ENCODE measurements at regions not wholly inside any gene's neighbourhood (a gene's known extent, or its start where the extent isn't known, plus 50 kb on each side); places are given as distances from the start of the nearest gene placed in this dataset.
A peak's percentile ranks its signal among the peaks of the same experiment; 100 is the strongest.
"Not testable (repeated sequence)": the region's sequence is repeated elsewhere in the genome, so short reads cannot be mapped to it uniquely, and the experiment has no call there.

DNA sequence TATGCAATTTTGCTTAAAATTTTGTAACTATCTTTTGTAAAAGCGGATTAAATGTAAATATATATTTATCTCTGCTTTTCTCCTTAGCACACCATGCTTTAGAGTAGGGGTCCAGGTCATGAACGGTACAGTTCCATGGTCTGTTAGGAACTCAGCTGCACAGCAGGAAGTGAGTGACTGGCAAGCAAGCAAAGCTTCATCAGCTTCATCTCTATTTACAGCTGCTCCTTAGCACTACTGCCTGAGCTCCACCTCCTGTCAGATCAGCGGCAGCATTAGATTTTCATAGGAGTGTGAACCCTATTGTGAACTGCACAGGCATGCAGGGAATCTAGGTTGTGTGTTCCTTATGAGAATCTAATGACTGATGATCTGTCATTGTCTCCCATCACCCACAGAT lies 959.0 kb upstream of the SLC39A10 start:
- no peak for DNase-seq (ENCODE audit: low read depth, low spot score)

DNA sequence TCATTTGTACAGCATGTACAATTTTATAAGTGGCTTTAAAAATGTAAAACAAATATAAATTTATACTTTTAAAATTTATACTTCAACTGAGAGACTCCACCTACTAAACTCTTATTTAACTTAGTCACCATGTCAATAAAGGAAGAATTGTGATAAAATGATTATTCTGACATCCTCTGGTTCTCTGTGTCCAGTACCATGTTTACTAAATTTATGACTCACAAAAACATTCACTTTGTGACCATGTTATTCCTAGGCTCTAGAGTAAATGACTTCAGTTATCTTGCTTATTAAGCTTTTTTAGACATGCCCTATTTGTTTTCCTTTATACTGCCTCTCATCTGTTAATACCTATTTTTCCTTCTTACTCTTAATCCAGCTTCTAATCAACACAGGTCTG lies 959.6 kb upstream of the SLC39A10 start:
- DNase-seq (ENCODE audit: low read depth, low spot score) = no peak

DNA sequence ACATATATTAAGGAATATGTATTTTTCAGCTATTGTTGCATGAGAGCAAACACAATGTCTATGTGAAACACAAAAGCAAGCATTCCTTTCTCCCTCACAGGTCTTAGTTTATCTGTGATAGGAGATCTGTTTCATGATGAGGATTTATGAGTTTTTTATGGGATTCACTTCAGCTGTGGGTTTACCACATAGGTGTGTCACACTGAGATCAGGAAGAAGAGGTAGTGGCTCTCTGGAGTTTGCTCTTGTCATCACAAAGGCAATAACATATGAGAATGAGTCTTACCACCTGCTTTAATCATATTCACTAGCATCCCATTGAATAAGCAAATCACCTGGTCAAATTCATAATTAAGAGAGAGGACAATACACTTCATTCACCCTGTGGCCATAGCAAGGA lies 960.3 kb upstream of the SLC39A10 start:
- DNase-seq (ENCODE audit: low read depth, low spot score) = no peak

DNA sequence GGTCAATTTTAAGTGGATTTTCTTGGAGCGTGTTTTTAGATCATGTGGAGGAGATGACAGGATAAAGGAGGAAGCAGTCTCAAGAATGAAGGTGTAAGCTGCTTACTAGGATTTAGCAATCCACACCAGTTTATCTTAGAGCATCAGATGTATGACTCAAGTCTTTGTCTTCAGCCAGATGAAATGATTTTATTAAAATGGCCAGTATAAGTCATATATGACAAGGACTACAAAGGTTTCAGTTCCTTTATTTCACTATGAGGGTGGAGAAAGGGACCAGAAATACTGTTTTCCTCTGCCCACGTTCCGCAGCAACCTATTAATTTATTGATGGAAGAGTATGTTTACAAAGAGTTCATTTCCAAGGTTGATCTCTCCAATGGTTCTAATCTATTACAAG lies 970.5 kb upstream of the SLC39A10 start:
- DNase-seq (ENCODE audit: low read depth, low spot score) = no peak

DNA sequence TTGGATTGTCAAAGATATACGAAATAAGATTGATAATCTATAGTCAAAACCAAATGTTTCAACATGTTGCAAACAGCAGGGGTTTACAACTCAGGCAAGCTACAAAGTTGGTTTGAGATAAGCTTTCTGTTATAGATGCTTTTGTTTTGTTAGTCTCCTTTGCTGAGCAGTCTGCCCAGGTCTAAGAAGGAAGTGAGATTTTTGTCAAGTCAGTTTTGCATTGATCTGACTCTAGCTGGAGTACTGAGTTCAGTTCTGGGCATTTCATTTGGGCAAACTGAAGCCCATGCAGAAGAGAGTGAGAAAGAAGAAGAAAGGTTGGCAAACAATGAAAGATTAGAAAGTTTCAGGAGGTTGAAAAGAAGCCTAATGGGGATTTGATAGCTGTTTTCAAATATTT lies 983.0 kb upstream of the SLC39A10 start:
- DNase-seq (ENCODE audit: low read depth, low spot score) = no peak

DNA sequence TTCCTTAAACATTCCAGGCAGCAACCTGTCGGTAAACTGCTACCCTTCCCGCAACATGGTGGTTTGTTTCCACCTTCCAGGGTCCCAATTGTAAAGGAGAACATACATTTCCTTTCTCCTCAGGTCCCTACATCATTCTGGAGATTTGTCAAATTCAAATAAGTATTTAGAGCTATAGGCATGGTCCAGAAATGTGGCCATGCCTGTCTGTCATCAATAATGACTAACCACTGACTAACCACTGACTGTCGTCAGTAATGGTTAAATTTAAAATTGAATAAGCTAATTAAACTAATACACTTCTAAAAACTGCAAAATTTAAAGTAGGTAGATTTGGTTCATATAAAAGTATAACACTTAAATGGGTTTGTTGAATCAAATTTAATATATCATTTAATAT lies 984.0 kb upstream of the SLC39A10 start:
- DNase-seq (ENCODE audit: low read depth, low spot score) = no peak

DNA sequence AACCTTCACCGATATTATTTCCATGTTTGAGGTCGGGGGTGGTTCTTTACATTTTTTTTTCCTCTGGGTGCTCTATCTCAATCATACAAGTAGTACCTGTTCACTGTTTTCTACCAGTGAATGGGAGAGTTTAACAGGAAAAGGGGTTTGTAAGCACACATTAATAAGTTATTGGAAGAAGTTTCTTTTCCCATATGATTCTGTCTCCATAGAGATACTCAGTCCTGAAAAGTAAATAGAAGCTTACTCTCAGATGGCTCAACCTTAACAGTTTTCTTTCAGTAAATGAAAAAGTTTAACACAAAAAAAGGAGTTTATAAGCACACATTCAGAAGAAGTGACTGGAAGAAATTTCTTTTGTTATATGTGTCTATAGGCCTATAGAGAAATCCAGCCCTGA lies 995.6 kb upstream of the SLC39A10 start:
- DNase-seq (ENCODE audit: low read depth, low spot score) = no peak

DNA sequence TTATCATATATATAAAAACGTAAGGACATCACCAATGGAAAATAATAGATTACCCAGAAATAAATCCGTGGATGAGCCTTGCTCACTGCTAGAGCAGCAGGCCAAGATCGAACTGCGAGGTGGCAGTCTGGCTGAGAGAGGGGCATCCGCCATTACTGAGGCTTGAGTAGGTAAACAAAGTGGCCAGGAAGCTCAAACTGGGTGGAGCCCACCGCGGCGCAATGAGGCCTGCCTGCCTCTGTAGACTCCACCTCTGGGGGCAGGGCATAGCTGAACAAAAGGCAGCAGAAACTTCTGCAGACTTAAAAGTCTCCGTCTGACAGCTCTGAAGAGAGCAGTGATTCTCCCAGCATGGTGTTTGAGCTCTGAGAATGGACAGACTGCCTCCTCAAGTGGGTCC lies 1018.0 kb upstream of the SLC39A10 start:
- not testable (repeated sequence) for DNase-seq (ENCODE audit: low read depth, low spot score)

DNA sequence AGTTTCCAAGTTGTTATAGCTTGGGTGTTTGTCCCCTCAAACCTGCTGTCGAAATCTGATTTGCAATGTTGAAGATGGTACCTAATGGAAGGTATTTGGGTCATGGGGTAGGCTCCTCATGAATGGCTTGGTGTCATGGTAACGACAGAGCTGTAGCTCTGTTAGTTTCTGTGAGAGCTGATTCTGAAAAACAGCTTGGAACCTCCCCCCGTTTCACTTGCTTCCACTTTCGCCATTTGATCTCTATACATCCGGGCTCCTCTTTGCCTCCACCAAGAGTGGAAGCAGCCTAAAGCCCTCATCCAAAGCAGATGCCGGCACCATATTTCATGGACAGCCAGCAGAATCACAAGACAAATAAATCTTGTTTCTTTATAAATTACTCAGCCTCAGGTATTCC lies 1035.1 kb upstream of the SLC39A10 start:
- no peak for DNase-seq (ENCODE audit: low read depth, low spot score)

DNA sequence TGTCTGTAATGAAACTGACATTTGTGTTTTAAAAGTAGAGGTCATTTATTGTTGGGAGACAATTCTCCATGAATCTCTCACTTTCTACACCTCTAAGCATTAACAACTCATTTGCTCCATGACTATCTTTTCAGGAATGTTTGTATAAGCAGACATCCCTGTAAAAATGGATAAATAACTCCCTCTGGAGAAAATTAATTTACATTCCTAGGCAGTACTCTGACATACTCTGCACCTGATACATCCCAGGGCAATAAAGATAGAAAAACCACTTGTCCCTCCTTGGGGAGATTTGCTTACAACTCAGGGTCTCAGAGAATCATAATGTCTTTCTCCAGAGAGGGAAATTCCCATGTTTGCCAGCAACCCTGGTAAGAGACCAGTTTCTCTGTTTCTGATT lies 1037.7 kb upstream of the SLC39A10 start:
- no peak for DNase-seq (ENCODE audit: low read depth, low spot score)

DNA sequence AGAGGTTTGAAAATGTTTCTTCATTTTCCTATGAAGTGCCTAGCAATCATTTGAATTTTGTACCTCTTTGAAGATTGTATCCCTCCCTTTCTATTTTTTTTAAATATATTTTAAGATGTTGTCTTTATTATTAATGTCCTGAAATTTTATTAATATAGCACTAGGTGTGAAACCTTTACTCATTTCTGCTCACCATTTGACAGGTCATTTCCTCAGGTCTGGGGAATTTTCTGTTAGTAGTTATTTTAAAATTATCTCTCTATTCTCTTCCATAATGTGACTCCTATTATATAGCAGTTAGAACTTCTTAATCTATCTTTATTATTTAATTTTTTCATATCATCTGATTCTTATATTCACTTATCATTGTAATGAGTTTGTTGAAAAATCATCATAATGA lies 1038.6 kb upstream of the SLC39A10 start:
- DNase-seq (ENCODE audit: low read depth, low spot score) = no peak

DNA sequence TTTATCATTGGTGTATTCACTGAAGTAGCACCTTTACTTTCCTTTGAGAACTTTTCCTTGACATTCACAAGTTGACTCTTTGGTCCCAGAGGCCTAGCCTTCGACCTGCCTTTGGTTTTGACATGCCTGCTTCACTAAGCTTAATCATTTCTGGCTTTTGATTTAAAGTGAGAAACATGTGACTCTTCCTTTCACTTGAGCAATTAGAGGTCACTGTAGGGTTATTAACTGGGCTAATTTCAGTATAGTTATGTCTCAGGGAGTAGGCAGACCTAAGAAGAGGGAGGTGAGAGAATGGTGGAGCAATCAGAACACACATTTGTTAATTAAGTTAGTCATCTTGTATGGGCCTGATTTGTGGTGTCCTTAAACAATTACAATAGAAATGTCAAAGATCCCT lies 1040.7 kb upstream of the SLC39A10 start:
- DNase-seq (ENCODE audit: low read depth, low spot score) = no peak

DNA sequence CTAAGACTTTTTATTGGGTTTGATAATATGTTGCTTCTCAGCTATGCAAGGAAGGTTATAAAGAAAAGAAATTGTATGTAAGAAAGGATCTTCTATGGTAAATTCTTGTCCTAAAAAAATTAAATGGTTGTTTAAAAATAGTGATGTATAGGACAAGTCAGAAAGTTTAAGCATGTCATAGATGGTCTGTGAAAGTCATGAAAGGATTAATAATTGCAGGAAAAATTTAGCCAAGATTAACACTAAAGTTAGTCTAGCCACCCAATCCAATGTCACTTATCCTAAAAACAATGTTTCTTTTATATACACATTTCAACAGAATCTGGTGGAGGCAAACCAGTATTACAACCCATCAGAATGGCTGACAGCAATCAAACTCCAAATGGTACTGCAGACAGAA lies 1046.7 kb upstream of the SLC39A10 start:
- no peak for DNase-seq (ENCODE audit: low read depth, low spot score)

DNA sequence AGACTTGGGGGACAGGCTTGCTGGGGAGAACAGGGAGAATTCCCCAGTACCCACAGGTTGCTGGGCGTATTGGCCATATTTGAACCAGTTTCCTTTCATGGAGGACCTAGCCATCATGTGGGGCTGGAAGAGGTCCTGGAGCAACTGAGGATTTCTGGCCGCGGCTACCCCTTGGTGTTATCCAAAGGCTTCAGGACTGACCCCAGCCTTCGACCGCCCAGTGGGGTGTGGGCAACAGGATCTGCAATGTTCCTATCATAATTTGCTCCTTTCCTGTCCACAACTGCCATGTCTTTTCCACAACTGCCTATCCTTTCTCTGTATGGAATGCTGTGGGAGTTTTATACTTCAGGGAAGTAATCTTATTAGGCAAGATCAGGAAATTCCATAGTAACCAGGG lies 1053.6 kb upstream of the SLC39A10 start:
- DNase-seq (ENCODE audit: low read depth, low spot score) = no peak

DNA sequence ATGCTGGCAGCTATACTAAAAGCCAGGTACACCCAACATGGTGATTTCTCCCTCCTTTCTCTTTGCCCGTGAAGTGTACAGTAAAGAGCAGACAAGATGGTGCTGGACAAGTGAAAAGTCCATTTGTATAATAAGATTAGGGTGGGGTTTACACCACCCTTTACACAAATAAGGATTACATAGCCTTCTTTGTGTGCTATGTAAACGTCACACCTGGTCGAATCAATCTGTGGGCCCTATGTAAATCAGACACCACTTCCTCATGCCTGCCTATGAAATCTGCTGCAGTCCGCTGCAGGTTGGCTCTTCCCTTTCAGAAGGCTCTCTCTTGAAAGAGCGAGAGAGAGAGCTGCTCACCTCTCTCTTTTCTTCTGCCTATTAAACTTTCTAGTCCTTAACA lies 1054.3 kb upstream of the SLC39A10 start:
- no peak for DNase-seq (ENCODE audit: low read depth, low spot score)

DNA sequence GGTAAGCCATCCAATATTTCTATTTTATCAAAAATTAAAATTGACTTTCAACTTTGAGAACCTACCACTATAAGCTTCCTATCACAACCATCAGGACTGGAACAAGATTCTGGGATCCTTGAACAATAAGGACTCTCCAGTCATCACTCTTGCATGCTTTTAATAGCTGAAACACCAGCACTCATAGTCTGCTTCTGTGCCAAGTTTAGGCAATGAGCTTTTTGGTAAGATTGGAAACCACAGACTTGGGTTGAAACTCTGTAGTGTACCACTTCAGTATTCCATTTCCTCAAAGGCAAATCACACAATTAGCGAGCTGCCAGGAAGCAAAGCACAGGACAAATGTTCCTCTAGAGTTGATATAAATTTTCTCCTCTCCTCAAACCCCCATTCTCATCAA lies 1065.8 kb upstream of the SLC39A10 start:
- peak; percentile 0 for DNase-seq (ENCODE audit: low read depth, low spot score)

DNA sequence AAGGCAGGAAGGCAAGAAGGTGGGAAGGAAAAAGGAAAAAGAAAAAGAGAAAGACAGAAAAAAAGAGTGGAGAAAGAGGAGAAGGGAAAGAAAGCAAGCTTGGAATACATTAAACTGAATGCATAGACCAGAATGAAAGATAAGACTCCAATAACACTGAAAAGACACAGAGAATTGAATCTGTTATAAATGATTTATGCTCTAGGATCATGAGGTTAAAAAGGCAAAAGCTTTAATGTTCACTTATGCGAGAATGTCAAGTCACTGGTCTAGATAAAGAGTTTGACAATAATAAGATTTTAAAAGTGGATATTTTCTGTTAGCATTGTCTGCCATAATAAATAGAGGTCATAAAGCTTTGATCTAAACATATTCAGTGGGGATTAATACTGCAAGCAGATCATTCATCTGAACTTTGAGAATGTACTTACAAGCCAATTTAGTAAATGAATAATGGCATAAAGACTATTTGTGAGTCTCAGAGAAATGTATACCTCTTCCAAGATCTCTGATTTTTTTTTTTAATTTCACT lies 1069.2 kb upstream of the SLC39A10 start:
- DNase-seq (ENCODE audit: low read depth, low spot score) = no peak

DNA sequence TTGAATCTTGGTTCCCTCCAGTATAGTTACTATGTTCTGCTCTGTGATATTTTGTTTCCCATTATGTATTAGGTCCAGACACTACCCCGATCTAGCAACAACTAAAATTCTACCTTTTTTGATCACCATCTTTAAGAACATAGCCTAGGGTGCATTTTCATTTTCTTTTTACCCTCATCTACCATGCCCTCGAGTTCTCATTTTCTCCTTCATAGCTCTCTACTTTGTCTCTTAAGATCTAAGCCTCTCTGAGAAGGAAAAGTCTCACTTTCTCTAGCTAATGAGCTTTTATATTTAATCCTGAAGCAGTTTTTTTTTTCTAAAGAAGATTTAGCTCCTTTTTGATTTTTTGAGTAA lies 1089.4 kb upstream of the SLC39A10 start:
- DNase-seq (ENCODE audit: low read depth, low spot score) = no peak

DNA sequence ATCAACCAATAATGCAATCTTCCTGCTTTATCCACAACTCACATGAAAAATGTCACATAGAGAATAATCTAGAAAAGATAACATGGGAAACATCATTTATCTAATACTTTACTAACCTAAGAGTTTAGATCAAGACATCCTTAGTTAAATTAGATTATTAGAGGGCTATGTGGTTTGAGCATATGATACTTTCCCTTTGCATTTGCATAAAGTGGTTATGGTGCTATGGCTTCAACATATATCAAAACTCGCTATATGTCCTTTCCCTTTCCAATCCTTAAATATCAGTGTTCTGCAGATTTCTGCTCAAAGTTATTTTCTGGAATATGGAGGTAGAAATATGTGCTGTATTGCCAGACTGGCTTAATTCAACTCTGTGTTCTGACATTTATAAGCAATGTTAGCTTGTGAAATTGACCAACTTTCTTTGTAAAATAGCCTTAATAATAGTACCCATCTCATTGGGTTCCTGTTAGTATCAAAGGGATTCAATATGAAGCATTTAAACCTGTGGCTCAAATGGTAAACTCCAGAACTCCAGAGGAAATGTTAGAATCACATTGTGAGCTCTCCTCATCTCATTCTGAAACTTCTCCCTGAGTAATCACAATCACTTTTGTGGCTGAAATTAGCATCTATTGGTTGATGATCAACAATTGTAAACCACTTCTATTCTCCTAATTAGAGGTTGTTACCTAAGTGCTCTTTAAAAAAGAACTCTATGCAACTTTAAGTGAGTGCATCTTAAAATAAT lies 1089.9 kb upstream of the SLC39A10 start:
- no peak for DNase-seq (ENCODE audit: low read depth, low spot score)

DNA sequence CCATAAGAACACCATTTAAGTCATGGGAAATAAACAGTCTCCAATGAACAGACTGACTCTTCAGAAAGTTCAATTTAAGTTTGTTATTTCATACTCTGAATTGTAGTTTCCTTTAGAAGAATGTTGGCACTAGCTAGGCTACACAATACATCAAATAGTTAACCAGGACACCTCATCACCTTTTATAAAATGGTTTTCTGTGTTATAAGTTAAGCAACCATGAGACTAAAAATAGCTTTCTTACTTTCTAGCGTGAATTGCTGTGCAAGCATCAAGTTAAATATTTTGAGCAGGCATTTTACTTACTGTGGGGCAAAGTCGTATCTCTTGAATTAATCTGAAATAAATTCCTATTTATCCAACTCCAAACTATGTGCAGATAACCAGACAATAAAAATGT lies 1092.6 kb upstream of the SLC39A10 start:
- DNase-seq (ENCODE audit: low read depth, low spot score) = no peak

DNA sequence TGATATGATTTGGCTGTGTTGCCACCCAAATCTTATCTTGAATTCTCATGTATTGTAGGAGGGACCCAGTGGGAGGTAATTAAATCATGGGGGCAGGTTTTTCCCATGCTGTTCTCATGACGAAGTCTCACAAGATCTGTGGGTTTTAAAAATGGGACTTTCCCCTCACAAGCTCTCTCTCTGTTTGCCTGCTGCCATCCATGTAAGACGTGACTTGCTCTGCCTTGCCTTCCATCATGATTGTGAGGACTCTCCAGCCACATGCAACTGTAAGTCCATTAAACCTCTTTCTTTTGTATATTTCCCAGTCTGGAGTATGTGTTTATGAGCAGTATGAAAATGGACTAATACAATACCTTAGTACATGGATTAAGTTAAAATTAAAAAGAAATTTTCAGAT lies 1094.7 kb upstream of the SLC39A10 start:
- DNase-seq (ENCODE audit: low read depth, low spot score) = no peak

DNA sequence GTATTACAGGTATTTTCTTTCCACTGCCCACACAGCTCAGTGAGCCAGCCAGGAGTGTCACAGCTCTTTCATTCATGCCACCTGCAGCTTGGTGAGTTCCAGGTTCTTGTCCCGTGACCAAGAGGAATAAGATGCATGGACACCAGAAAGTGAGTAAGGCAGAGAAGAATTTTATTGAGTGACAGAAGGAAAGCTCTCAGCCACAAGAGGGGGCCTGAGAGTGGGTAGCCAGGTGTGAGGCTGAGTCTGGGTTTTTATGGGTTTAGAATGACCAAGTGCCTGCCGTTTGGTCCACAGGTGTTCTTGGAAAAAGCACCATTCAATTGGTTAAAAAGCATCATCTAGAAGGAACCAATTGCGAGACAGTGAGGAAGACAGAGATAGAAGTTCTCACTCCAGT lies 1097.1 kb upstream of the SLC39A10 start:
- DNase-seq (ENCODE audit: low read depth, low spot score) = no peak

DNA sequence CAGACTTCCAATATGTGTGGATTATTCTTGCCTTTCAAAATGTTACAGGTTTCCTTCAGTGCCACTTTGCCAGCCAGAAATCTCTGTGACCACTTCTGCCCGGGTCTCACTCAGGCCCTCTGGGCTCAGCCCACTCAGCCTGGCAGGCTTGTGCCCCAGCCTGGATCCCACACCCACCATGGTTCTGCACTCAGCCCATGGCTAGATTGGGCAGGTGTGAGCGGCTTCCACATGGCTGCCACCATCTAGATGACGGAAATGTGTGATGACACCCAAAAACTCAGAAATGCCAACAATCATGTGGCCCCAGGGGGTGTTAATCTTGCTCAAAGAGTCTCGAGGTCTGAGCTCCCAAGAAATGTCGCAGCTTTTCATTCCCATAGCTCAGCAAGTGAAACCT lies 1097.5 kb upstream of the SLC39A10 start:
- no peak for DNase-seq (ENCODE audit: low read depth, low spot score)

DNA sequence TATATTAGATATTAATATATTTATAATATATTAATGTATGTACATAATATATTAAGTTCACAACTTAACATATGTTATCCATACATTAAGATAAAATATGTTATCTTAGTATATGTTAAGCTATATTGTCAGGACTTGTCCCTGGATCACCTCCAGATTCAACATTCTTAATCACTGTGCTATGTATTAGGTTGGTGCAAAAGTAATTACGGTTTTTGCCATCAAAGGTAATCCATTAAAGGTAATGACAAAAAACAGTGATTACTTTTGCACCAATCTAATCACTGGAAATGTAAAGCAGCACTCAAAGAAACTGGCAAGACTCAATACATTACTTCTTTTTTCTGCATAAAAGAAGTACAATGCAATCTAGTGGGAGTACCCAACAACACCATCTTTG lies 1099.0 kb upstream of the SLC39A10 start:
- no peak for DNase-seq (ENCODE audit: low read depth, low spot score)

Measured in astrocyte of the hippocampus (primary cell).